Keratinocyte (primary cell): ENCODE measurements at regions not wholly inside any gene's neighbourhood (a gene's known extent, or its start where the extent isn't known, plus 50 kb on each side); places are given as distances from the start of the nearest gene placed in this dataset.

Experiments
- EZH2 ChIP-seq: IDR thresholded peaks from one replicate; pipeline ENCODE4 v1.6.1; 2012; ENCODE audit warnings: inconsistent platforms, mild to moderate bottlenecking, low read length, moderate library complexity
- TF ChIP-seq, protein P1 (sequence below), 3 experiments: IDR thresholded peaks in 1 of 3; conservative IDR thresholded peaks in 1 of 3; optimal IDR thresholded peaks in 1 of 3; 2 replicates in 2 of 3; 3 replicates in 1 of 3; pipeline versions ENCODE3 to v1.5.1; 2011; ENCODE audit warnings: low read length in 3 of 3, mild to moderate bottlenecking in 3 of 3, moderate library complexity in 2 of 3, control low read depth in 1 of 3, inconsistent platforms in 1 of 3; ENCODE audit not compliant: insufficient read depth in 2 of 3; ENCODE audit errors: extremely low read depth in 1 of 3

DNA sequence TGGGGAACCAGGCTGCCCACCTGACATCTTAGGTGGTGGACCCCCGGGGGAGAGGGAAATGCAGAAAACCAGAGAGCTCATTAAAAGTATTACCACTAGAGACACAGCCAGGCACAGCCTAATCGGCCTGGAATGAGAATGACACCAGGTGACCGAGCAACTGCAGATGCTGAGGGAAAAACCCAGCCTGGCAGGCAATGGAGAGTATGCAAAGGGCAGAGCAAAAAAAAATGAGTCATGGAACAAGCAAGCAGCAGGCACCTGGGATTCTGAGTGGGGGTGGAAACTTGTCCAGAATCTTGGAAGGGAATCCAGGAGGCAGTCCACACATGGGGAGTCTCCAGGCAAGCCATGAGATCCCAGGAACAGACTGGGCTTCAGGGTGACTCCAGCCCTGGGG lies 183.7 kb upstream of the LRRN1 start:
- TF ChIP-seq, protein P1, sequence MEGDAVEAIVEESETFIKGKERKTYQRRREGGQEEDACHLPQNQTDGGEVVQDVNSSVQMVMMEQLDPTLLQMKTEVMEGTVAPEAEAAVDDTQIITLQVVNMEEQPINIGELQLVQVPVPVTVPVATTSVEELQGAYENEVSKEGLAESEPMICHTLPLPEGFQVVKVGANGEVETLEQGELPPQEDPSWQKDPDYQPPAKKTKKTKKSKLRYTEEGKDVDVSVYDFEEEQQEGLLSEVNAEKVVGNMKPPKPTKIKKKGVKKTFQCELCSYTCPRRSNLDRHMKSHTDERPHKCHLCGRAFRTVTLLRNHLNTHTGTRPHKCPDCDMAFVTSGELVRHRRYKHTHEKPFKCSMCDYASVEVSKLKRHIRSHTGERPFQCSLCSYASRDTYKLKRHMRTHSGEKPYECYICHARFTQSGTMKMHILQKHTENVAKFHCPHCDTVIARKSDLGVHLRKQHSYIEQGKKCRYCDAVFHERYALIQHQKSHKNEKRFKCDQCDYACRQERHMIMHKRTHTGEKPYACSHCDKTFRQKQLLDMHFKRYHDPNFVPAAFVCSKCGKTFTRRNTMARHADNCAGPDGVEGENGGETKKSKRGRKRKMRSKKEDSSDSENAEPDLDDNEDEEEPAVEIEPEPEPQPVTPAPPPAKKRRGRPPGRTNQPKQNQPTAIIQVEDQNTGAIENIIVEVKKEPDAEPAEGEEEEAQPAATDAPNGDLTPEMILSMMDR (optimal IDR thresholded peaks at IDR 0.05 in 1 of 3, IDR thresholded peaks at IDR 0.05 in 1 of 3, conservative IDR thresholded peaks at IDR 0.05 in 1 of 3; ENCODE audit: extremely low read depth in 1 of 3, insufficient read depth in 2 of 3, low read length in 3 of 3), result no peak
- no peak for TF ChIP-seq EZH2
